HL-60 (cell line): ENCODE measurements at regions not wholly inside any gene's neighbourhood (a gene's known extent, or its start where the extent isn't known, plus 50 kb on each side); places are given as distances from the start of the nearest gene placed in this dataset.

ENCODE experiments used
- DNase-seq, 2 experiments: peaks; one replicate each; pipeline ENCODE4 v3.0.0-alpha.2; 2010 to 2020; ENCODE audit warnings: low read depth in 1 of 2, low spot score in 1 of 2
- H3K27ac ChIP-seq: fragments of 250-450 bp; sonication (Bioruptor Pico); replicated peaks from 2 replicates; pipeline ENCODE4 v1.5.1; 2020; ENCODE audit warnings: mild to moderate bottlenecking, moderate library complexity
- H3K27me3 ChIP-seq: fragments of 250-450 bp; sonication (Bioruptor Pico); 2 replicates; pipeline ENCODE4 v1.5.1; 2021; ENCODE audit warnings: mild to moderate bottlenecking, moderate library complexity; ENCODE audit not compliant: insufficient read depth, poor library complexity, severe bottlenecking
- H3K4me3 ChIP-seq: replicated peaks from 2 replicates; pipeline ENCODE4 v1.5.1; 2011; ENCODE audit warnings: mild to moderate bottlenecking, control low read depth, low read length; ENCODE audit not compliant: insufficient read depth
- GABPA ChIP-seq: IDR thresholded peaks from 2 replicates; pipeline ENCODE4 v1.6.1; 2012; ENCODE audit warnings: low read depth
- POLR2AphosphoS5 ChIP-seq: IDR thresholded peaks from 2 replicates; pipeline ENCODE4 v1.6.1; 2012; ENCODE audit warnings: low read depth
- SPI1 ChIP-seq: IDR thresholded peaks from 2 replicates; pipeline ENCODE4 v1.6.1; 2012; ENCODE audit warnings: low read depth, mild to moderate bottlenecking, borderline replicate concordance
- TF ChIP-seq, protein P1 (sequence below): IDR thresholded peaks from 2 replicates; pipeline ENCODE4 v1.6.1; 2012; ENCODE audit warnings: low read depth; ENCODE audit not compliant: insufficient replicate concordance
- TF ChIP-seq, protein P2 (sequence below): IDR thresholded peaks from one replicate; pipeline ENCODE4 v1.5.1; 2011; ENCODE audit warnings: low read length, control low read depth, inconsistent platforms; ENCODE audit not compliant: insufficient read depth

- no peak for DNase-seq
- TF ChIP-seq, protein P1, sequence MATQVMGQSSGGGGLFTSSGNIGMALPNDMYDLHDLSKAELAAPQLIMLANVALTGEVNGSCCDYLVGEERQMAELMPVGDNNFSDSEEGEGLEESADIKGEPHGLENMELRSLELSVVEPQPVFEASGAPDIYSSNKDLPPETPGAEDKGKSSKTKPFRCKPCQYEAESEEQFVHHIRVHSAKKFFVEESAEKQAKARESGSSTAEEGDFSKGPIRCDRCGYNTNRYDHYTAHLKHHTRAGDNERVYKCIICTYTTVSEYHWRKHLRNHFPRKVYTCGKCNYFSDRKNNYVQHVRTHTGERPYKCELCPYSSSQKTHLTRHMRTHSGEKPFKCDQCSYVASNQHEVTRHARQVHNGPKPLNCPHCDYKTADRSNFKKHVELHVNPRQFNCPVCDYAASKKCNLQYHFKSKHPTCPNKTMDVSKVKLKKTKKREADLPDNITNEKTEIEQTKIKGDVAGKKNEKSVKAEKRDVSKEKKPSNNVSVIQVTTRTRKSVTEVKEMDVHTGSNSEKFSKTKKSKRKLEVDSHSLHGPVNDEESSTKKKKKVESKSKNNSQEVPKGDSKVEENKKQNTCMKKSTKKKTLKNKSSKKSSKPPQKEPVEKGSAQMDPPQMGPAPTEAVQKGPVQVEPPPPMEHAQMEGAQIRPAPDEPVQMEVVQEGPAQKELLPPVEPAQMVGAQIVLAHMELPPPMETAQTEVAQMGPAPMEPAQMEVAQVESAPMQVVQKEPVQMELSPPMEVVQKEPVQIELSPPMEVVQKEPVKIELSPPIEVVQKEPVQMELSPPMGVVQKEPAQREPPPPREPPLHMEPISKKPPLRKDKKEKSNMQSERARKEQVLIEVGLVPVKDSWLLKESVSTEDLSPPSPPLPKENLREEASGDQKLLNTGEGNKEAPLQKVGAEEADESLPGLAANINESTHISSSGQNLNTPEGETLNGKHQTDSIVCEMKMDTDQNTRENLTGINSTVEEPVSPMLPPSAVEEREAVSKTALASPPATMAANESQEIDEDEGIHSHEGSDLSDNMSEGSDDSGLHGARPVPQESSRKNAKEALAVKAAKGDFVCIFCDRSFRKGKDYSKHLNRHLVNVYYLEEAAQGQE = no peak
- TF ChIP-seq, protein P2, sequence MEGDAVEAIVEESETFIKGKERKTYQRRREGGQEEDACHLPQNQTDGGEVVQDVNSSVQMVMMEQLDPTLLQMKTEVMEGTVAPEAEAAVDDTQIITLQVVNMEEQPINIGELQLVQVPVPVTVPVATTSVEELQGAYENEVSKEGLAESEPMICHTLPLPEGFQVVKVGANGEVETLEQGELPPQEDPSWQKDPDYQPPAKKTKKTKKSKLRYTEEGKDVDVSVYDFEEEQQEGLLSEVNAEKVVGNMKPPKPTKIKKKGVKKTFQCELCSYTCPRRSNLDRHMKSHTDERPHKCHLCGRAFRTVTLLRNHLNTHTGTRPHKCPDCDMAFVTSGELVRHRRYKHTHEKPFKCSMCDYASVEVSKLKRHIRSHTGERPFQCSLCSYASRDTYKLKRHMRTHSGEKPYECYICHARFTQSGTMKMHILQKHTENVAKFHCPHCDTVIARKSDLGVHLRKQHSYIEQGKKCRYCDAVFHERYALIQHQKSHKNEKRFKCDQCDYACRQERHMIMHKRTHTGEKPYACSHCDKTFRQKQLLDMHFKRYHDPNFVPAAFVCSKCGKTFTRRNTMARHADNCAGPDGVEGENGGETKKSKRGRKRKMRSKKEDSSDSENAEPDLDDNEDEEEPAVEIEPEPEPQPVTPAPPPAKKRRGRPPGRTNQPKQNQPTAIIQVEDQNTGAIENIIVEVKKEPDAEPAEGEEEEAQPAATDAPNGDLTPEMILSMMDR = no peak
- TF ChIP-seq GABPA (no peak), SPI1 (no peak), POLR2AphosphoS5 (no peak)
- H3K27me3 ChIP-seq = no peaks in the 10 kb centered on the region
- no peak overlapping the region for H3K4me3 ChIP-seq
- no peak overlapping the region for H3K27ac ChIP-seq
Measured at GRCh38 chr13:107573184-107573583, 642.2 kb downstream of the LIG4 start.

GRCh38 chr13:107572156-107572555 lies 643.2 kb downstream of the LIG4 start:
- TF ChIP-seq POLR2AphosphoS5 = no peak
- no peak for TF ChIP-seq SPI1
- TF ChIP-seq, protein P1 = no peak
- TF ChIP-seq GABPA = no peak
- TF ChIP-seq, protein P2 = no peak
- no peaks in the 10 kb centered on the region for H3K27me3 ChIP-seq
- DNase-seq = no peak
- no peak overlapping the region for H3K27ac ChIP-seq
- no peak overlapping the region for H3K4me3 ChIP-seq

- no peak for DNase-seq
- TF ChIP-seq GABPA (no peak), POLR2AphosphoS5 (no peak), SPI1 (no peak)
- TF ChIP-seq, protein P2 = no peak
- TF ChIP-seq, protein P1 = no peak
- no peak overlapping the region for H3K4me3 ChIP-seq
- H3K27me3 ChIP-seq = no peaks in the 10 kb centered on the region
- no peak overlapping the region for H3K27ac ChIP-seq
Measured at GRCh38 chr13:107568181-107568580, 647.2 kb downstream of the LIG4 start.
